ENCODE measurements at regions not wholly inside any gene's neighbourhood (a gene's known extent, or its start where the extent isn't known, plus 50 kb on each side); places are given as distances from the start of the nearest gene placed in this dataset.
"Not testable (repeated sequence)": the region's sequence is repeated elsewhere in the genome, so short reads cannot be mapped to it uniquely, and the experiment has no call there.

DNA sequence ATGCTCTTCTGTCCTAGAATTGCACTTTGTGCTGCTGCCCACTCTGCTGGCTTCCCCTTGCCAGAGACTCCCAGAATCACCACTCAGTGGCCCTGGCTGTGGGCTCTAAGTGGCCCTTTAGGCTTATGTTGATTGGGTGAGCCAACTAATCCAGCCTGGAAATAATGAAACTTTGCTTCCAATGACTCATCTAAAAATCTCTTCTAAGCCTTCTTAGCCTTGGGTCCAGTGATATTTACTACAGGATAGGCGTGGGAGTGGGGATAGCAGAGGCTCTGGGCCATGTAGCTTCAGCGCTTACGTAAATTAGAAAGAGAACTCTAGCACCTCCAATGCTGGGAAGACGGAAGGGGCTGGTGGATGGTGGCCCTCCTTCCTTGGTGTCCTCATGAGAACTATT, 137.9 kb downstream of the TTC8 start:
- H3K27me3 Mint-ChIP-seq, result no peaks in the 10 kb centered on the region

DNA sequence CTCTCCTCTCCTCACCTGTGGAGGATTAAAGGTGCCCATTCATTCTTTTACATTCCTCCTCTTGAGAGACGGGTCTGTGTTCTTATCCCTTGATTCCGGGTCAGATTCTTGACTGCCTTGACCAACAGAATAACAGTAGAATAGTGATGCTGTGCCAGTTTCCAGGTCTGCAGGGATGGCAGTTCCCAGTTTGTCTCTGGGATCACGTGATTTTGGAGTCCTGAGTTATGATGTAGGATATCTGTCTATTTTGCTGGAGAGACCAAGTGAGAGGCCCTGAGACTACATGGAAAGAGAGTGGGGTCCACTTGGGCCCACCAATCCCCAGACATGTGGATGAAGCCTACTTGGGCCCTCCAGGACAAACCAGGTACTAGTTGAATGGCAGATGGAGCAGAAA, 142.8 kb downstream of the TTC8 start:
- DNase-seq (no peak), ATAC-seq (no peak)
- Mint-ChIP-seq H3K4me1 (no peaks in the 10 kb centered on the region), H3K27me3 (no peaks in the 10 kb centered on the region), H3K9me3 (no peaks in the 10 kb centered on the region), H3K4me3 (no peak overlapping the region), H3K27ac (peak overlapping the region in 1 of 2 donors; percentile 51)

More for the DNA sequence above, 137.9 kb downstream of the TTC8 start:
- ATAC-seq, result no peak
- Mint-ChIP-seq H3K4me3 (no peak overlapping the region), H3K27ac (no peak overlapping the region), H3K4me1 (no peaks in the 10 kb centered on the region), H3K9me3 (no peaks in the 10 kb centered on the region)
- DNase-seq, result no peak

GRCh38 chr14:88975043-88975830, 150.8 kb downstream of the TTC8 start:
- ATAC-seq (no peak), DNase-seq (no peak)
- Mint-ChIP-seq H3K27ac (no peak overlapping the region), H3K9me3 (peaks cover 6 to 11% of the 10 kb centered on the region in 2 donors), H3K27me3 (peaks cover 39% of the 10 kb centered on the region), H3K4me3 (no peak overlapping the region), H3K4me1 (no peaks in the 10 kb centered on the region)

- H3K4me1 Mint-ChIP-seq, result no peaks in the 10 kb centered on the region
- H3K27ac Mint-ChIP-seq, result no peak overlapping the region
- H3K9me3 Mint-ChIP-seq, result peaks cover 6 to 11% of the 10 kb centered on the region in 2 donors
- DNase-seq, result no peak
- ATAC-seq, result no peak
- no peak overlapping the region for H3K4me3 Mint-ChIP-seq
- H3K27me3 Mint-ChIP-seq, result peaks cover 40% of the 10 kb centered on the region
Measured at GRCh38 chr14:88975926-88976325, 151.5 kb downstream of the TTC8 start.

DNA sequence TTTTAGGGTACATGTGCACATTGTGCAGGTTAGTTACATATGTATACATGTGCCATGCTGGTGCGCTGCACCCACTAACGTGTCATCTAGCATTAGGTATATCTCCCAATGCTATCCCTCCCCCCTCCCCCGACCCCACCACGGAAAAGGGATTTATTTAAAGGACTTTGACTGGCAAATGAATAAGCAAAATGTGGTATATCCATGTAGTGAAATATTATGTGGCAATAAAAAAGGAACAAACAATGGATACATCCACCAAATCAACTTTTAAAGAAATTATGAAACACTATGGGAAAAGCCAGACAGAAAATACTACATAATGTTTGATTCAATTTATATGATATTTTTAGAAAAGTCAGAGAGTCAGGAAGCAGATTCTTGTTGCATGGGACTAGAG, 156.5 kb downstream of the TTC8 start:
- Mint-ChIP-seq H3K9me3 (peaks cover 11 to 16% of the 10 kb centered on the region in 2 donors), H3K27ac (peak overlapping the region in 1 of 2 donors; percentile 43), H3K27me3 (peaks cover 35% of the 10 kb centered on the region)
- ATAC-seq, H3K4me1 Mint-ChIP-seq, DNase-seq, H3K4me3 Mint-ChIP-seq: not testable (repeated sequence)

GRCh38 chr14:88981948-88982347, 157.5 kb downstream of the TTC8 start:
- no peak for DNase-seq
- ATAC-seq, result no peak
- Mint-ChIP-seq H3K27ac (no peak overlapping the region), H3K4me3 (no peak overlapping the region), H3K4me1 (no peaks in the 10 kb centered on the region), H3K27me3 (peaks cover 30% of the 10 kb centered on the region), H3K9me3 (peaks cover 11 to 18% of the 10 kb centered on the region in 2 donors)

DNA sequence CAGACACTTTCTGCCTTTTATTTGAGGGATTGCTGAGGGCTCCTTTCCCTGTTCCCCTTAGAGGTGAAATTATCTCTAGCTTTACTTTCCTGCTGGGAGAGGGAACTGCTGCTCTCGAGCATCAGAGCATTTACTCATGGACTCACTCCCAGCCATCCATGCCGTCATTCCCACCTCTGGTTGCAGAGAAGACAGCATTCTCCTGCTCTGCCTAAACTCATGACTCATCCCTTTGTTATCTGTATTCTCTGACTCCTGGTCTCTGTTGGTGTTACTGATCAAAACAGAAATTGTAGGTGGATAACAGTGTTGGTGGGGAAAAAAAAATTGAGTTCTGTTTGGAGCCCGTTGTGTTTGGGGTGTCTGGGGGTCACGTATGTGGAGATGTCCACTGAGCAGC, 159.3 kb downstream of the TTC8 start:
- ATAC-seq (no peak), DNase-seq (no peak)
- Mint-ChIP-seq H3K9me3 (peaks cover 4 to 7% of the 10 kb centered on the region in 2 donors), H3K27ac (no peak overlapping the region), H3K4me3 (no peak overlapping the region), H3K27me3 (peaks cover 16% of the 10 kb centered on the region), H3K4me1 (no peaks in the 10 kb centered on the region)

DNA sequence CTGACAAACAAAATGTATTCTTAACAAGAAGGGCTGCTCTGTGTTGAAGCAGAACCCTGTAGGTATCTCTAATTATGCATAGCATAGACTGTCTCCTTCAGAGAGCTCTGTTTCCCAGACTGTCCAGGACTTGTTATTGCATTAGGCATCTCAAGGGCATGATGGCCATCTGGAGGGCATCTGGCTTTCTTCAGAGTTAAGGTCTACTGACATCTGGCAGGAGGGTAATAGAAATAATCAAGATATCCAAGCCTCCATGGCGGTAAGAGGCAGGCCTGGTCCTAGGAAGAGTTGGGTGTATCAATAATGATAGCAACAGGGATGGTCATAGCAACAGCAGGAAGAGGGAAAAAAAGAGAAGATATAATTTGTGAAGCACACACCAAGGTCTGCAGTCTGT, 161.2 kb downstream of the TTC8 start:
- DNase-seq (no peak), ATAC-seq (no peak)
- no peaks in the 10 kb centered on the region for H3K4me1 Mint-ChIP-seq
- no peaks in the 10 kb centered on the region for H3K27me3 Mint-ChIP-seq
- peak overlapping the region in 1 of 2 donors; percentile 39 for H3K27ac Mint-ChIP-seq
- peaks cover 4 to 7% of the 10 kb centered on the region in 2 donors for H3K9me3 Mint-ChIP-seq
- no peak overlapping the region for H3K4me3 Mint-ChIP-seq

DNA sequence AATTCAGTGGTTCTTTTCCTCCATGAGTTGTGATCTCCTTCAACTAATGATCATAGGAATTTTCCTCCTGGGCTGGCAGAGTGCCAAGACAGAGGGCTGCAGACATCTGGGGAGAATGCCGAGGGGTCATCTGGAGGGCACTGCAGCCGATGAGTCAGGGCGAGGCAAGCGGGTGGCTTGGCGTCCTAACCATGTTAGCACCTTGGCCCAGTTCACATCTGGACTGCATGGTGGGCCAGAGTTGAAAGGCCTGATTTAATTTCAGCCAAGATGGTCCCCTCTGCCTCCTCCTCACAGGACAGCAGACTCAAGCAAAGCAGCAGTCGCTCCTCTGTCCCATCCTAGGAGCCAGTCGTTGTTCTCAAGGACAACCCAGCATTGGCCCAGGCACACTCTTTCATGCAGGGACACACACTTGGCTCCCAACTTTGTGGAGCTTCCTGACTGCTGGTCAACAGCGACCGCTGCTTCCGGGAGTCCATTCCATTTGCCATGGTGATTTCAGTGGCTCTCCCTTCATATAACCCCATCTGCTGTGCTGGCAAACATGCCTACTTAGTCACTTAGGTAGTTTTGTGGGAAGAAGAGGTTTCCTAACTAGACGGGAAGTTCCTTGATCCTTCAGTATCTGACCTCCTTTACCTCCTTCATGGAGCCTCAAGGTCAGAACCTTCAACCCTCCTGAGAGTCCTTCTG, 161.8 kb downstream of the TTC8 start:
- Mint-ChIP-seq H3K27ac (peak overlapping the region in 1 of 2 donors; percentile 43), H3K4me1 (no peaks in the 10 kb centered on the region), H3K9me3 (peaks cover 4 to 12% of the 10 kb centered on the region in 2 donors), H3K27me3 (peaks cover 6% of the 10 kb centered on the region), H3K4me3 (no peak overlapping the region)
- DNase-seq, result no peak
- ATAC-seq, result no peak

- not testable (repeated sequence) for DNase-seq, H3K4me1 Mint-ChIP-seq, ATAC-seq, H3K4me3 Mint-ChIP-seq, H3K27ac Mint-ChIP-seq
- H3K9me3 Mint-ChIP-seq, result peaks cover 4 to 15% of the 10 kb centered on the region in 2 donors
- H3K27me3 Mint-ChIP-seq, result peaks cover 12% of the 10 kb centered on the region
Measured at GRCh38 chr14:88986908-88987307, 162.5 kb downstream of the TTC8 start.

- peaks cover 18% of the 10 kb centered on the region for H3K27me3 Mint-ChIP-seq
- peak overlapping the region in 1 of 2 donors; percentile 34 for H3K27ac Mint-ChIP-seq
- H3K4me3 Mint-ChIP-seq, result no peak overlapping the region
- ATAC-seq, result no peak
- no peaks in the 10 kb centered on the region for H3K4me1 Mint-ChIP-seq
- H3K9me3 Mint-ChIP-seq, result peaks cover 4 to 15% of the 10 kb centered on the region in 2 donors
- DNase-seq, result no peak
Measured at GRCh38 chr14:88987516-88987915, 163.1 kb downstream of the TTC8 start.

DNA sequence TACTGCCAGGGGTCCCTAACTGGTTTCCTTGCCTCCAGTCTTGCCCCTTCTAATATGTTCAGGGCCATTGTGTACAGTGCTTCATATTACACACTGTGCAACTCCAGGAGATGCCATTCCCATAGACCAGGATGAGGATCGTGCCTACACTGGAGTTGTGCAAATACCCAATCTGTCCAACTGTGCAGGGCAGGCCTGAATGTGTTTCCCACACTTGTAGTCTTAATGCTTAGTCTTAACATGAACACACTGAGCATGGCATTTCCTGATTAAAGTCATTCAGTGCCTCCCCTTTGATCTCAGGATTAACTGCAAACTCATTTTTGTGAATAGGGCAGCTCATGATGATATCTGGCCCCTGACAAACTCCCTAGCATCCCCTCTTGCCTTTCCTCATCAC, 165.5 kb downstream of the TTC8 start:
- ATAC-seq (no peak), DNase-seq (no peak)
- Mint-ChIP-seq H3K9me3 (peaks cover 4 to 15% of the 10 kb centered on the region in 2 donors), H3K27ac (no peak overlapping the region), H3K4me1 (no peaks in the 10 kb centered on the region), H3K4me3 (no peak overlapping the region), H3K27me3 (peaks cover 34% of the 10 kb centered on the region)

DNA sequence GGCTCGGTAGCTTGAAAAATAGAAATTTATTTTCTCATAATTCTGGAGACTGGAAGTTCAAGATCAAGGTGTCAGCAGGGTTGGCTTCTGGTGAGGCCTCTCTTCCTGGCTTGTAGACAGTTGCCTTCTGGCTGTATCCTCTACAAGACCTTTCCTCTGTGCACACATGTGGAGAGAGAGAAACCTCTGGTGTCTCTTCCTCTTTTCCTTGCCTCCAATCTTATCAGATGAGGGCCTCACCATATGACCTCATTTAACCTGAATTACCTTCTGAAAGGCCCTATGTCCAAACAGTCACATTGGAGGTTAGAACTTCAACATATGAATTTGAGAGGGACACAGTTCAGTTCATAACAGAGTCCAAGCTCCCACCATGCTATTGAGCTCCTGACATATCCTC, 166.4 kb downstream of the TTC8 start:
- ATAC-seq (no peak), DNase-seq (no peak)
- H3K9me3 Mint-ChIP-seq, result peaks cover under 1 to 10% of the 10 kb centered on the region in 2 donors
- H3K27me3 Mint-ChIP-seq, result peaks cover 43% of the 10 kb centered on the region
- H3K27ac Mint-ChIP-seq, result no peak overlapping the region
- no peaks in the 10 kb centered on the region for H3K4me1 Mint-ChIP-seq
- H3K4me3 Mint-ChIP-seq, result no peak overlapping the region

DNA sequence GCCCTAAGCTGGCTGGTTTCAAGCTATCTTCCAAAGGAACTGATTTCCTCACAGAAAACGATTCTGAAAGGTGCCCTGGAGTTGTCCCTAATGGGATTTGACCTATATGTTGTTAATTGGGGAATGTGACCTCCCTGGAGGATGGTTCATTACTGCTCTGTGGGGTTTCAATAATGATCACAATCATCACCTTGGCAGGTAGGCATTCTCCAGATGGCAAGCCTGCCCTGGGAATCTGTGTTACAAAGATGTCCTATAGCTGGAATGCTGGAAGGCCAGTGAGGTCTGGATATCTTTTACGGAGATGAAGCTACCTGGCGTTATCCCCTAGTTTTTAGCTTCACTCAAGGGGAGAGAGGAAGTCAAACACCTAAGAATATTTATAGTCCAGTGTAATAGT, 167.6 kb downstream of the TTC8 start:
- no peak for DNase-seq
- Mint-ChIP-seq H3K27ac (no peak overlapping the region), H3K27me3 (peaks cover 43% of the 10 kb centered on the region), H3K9me3 (peaks cover 0 to 7% of the 10 kb centered on the region in 2 donors), H3K4me1 (no peaks in the 10 kb centered on the region), H3K4me3 (no peak overlapping the region)
- no peak for ATAC-seq

- DNase-seq, result no peak
- no peak for ATAC-seq
- no peaks in the 10 kb centered on the region for H3K4me1 Mint-ChIP-seq
- H3K9me3 Mint-ChIP-seq, result peaks cover 0 to 7% of the 10 kb centered on the region in 2 donors
- no peak overlapping the region for H3K27ac Mint-ChIP-seq
- peaks cover 54% of the 10 kb centered on the region for H3K27me3 Mint-ChIP-seq
- no peak overlapping the region for H3K4me3 Mint-ChIP-seq
Measured at GRCh38 chr14:88993946-88994345, 169.5 kb downstream of the TTC8 start.

All from stimulated activated naive CD8-positive, alpha-beta T cell treated with anti-CD3 and anti-CD28 coated beads, Interleukin-15, amount 100 ng/mL, for 72 hours (primary cell).